Hematopoietic multipotent progenitor cell treated with erythropoietin and hydrocortisone succinate and interleukin-3 and kit ligand, for 17 days (in vitro differentiated cells): ENCODE measurements at regions not wholly inside any gene's neighbourhood (a gene's known extent, or its start where the extent isn't known, plus 50 kb on each side); places are given as distances from the start of the nearest gene placed in this dataset.
"Not testable (repeated sequence)": the region's sequence is repeated elsewhere in the genome, so short reads cannot be mapped to it uniquely, and the experiment has no call there.

Source experiments
- DNase-seq: peaks from one replicate; pipeline ENCODE4 v3.0.0-alpha.2; 2015; ENCODE audit warnings: low spot score

DNA sequence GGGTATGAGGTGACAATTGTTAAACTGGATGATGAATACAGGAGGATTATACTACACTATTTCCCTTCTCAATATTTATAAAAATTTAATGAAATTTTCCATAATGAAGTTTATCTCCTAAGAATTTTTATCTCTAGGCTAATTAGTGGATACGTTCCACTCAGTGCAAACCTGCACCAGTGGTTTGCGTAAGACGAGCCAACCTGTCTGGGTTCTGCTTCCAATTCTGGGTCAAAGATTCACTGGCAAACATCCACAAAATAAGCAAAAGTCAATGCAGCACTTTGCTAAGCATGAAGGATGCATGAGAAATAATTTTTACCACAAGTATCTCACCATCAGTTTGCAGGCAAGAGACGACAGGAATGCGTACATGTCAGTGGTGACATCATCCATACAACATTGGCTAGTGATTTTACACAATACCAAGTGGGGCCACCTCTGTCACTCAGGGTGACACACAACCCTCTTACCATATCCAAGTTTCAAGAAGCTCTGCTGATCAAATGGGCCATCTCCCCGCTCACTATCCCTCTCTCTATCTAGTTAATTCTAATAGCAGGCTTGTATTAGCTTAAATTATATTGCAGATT lies 51.7 kb downstream of the FAM50B start:
- DNase-seq, result no peak

DNA sequence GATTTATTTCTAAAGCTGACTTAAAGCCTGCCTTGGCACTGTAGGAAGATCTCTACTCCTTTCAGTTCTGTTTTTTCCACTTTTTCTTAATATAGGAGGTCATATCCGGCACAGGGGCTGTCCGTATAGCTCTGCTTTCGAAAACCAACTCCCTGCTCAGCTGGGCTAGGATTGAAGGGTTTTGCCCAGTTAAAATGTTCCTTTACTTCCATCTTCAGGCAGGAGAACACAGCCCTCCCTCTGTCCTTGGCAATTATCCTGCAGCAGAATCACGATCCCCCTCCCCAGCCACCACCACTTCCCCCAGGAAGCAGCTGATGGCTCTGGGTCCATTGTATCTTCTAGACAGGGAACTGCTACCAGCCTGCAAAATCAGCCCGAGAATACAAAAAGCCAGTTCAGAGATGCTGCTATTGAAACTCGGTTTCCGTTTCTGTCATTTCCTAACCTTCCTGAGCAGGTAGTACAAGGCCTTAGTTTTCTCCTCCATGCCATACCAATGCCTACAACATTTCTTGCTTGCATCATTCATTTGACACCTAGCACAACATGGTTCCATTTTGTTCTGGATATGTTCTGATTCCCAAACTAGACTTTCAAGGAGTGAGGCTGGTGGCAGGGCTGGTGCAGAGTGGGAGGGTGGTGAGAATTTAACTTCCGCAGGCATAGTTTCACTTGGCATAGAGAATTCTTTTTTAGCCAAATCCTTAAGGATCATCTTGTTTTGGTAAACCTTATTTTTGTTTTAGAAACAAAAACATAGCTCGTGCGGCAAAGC lies 53.9 kb downstream of the FAM50B start:
- no peak for DNase-seq

DNA sequence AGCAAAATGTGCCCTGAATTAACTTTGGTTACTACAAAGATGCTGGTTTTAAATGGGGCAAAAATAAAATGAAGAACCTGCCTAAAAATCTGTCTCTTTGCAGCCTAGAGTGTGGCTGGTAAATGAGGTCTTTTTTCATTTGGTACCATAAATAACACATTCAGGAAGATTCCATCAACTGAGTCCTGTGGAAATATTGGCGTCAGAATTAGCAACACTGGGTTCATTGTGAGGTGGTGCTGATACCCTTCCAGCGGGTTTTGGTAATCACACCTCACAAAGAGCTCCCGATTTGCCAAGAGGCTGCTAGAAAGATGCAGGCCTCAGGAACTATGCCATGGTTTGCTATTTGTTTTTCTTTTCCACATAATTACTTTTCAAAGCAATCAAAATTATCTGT lies 55.3 kb downstream of the FAM50B start:
- DNase-seq, result no peak

DNA sequence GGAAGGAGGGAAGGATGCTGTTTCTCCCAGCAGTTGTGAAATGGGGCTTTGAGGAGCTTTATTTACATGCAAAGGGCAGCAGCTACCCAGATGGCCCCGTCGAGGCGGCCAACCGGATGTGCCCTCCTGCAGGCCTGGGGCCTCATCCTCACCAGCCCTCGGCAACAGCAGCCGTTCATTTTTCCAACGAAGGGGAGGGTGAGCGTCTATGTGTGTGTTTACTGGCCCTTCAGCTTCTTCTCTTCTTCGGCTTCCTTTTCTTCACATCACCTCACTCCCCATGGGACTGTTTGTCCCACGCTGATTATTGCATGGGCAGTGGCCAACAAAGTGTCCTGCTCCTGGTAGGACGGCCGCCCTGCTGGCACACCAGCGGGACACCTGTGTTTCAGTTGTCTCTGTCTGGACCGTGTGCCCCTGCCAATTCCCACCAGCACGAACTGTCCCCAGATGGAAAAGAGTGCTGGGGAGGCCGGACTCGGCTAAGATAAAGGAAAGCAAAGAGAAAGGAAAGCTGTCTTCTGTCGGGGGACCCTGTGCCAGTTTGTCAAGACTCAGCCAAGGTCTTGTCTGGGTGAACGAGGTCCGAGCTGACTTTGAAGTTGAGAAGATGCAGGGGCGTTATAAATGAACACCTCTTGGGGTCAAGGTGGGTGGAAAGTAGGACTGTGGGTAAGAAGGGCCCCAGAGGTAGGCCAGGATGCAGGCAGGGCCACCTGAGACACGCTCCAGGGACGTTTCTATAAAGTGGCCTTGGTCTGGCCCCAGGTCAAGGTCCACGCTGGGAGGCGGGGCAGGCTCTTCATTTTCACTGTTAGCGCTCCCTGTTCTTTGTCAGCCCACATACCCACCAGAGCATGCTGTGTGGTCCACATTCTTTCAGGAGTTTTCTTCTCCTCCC lies 57.0 kb downstream of the FAM50B start:
- DNase-seq, result no peak

DNA sequence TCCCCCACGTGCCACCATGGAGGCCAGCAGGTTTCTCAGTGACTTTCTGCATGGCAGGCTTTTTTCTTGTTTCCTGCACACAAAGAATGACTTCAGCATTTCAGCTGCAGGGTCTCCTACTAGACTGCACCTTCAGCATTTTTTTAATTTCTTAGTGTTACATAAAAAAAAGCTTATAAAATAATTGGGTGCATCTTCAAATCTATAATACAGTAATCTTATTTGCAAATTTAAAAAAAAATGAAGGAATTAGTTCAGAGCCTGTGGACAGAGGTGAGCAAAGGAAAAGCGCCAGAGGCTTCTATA lies 57.6 kb downstream of the FAM50B start:
- no peak for DNase-seq

DNA sequence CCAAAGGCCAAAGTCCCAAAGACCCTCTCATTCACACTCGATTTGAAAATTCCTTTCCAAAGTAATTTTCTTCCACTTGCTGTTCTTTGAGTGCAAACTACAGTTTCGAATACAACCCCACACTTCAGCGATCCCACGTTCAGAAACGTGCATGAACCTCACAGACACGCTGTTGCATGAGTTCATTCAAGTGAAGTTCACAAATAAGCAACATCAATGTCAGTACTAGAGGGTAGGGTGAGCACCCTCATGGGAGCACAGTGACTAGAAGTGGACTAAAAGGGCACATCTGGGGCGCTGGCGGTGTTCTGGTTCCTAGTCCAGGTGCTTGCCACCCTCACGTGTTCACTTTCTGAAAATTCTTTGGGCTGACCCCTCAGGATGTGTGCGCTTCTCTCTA lies 59.0 kb downstream of the FAM50B start:
- DNase-seq, result no peak

DNA sequence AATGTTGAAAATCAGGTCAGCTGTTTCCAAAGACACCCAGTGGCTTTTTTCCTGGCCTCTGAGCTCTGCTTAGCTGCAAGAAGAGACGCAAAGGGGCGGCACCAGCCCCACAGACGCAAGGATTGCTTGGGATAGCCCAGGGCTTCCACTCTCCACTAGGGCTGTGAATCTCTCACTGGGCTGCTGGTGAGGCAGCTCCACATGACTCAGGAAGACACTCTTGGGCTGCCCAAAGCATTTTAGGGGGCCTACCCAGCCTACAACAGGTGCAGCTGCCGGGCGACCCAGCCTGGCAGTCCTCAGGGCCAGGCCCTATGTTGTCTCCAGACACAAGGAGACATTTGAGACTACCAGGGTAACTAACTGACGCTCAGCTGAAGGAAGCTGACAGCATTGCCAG lies 59.8 kb downstream of the FAM50B start:
- no peak for DNase-seq

DNA sequence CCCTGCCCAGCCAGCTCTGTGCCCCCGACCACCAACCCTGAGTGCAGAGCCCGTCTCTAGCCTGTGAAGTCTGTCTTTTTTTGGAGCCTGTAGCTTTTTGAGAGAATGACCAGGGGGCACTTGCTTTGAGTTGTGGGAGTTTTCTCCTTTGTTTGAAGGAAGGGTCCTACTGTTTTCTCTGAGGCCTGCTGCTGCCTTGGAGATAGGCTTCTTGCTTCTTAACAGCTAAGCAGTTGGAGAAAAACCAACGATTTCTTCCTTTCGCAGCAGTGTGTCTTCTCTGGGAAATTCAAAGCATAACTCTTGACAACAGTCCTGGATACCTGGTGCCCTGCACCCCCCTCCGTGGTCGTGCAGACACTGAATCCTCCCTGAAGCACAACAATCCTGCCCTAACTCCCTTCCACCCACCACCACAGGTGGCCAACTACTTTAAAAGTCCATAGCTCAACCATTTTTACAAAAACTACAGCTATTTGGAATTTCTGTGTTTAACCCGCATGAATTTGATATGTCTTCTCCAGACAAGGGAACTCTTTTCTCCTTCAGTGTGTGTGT lies 61.0 kb downstream of the FAM50B start:
- no peak for DNase-seq

DNA sequence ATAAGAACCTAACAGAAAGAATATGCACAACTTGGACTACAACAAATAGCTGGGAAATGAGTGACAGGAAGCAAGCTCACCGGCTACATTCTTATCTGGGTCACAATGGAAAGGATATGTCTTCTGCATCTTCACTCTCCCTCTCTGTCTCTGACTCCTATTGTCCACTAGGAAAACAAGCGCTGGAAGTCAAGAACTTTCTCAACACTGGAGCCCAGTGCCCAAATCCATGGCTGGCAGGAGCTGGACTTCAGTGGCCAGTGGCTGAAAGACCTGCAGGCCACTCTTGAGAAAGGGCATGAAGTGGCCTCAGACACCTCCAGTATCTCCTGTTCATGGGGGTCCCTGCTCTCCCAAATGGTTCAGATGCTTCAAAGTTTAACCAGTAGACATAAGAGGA lies 62.0 kb downstream of the FAM50B start:
- DNase-seq, result no peak

DNA sequence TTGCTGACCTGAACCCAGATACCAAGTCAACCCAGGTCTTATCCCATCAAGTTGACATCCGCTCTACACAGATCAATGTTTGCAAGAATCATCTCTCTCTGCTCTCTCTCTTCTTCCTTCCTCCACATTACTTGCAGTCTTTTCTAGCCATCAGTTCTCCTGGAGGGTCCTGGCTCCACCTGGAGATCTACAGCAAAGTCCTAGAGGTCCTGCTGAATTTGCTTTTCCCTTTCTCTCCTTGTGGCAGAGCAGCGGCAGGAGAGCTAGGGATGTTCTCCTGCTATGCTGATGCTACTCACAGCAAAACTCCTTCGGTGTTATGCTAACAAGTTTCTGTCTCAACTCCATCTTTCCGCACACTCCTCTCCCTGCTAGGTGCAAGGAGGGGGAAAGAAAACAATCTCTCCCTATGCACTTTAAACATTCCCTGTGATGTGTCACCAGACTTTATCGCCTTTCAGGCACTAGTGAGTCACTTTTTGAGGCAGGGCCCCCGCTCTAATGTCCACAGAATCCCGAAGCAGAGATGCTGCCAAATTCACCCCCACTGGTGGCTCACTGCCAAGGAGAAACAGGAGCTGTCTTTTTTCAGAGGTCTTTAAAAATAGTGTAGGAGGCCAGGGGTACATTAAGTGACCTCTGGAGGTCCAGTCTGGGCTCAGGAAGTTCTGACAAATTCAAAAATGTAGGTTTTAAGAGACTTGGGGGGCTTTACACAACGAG lies 62.6 kb downstream of the FAM50B start:
- no peak for DNase-seq

DNA sequence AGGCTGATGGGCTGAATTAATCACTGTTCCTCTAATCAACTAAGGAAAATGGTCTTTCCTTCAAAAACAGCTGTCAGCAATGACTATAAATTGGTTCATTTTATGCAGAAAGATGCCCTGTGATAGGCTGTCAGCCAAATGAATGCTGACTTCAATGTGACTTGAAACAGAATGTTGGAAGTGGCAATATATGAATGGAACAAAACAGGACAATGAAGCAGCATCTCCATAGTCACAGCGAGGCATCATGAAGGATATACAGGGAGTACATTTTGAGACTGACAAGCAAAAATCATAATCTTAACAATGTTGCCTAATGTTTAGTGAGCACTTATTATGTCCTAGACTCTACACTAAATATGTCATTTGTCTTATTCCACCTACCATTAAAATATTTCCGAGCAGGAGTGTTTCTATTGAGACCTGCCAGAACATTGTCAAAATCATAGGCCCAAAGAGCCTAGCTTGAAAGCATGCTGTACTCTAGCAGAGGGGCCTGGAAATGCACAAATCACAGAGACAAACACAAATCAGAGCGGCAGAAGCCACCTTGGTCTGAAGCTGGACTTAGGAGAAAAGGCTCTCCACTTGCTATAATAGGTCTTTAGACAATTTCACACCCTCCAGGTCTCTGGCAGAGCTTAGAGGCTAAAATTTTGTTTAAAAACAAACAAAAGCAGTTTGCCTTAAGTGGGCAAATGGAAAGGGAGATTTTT lies 63.3 kb downstream of the FAM50B start:
- no peak for DNase-seq

DNA sequence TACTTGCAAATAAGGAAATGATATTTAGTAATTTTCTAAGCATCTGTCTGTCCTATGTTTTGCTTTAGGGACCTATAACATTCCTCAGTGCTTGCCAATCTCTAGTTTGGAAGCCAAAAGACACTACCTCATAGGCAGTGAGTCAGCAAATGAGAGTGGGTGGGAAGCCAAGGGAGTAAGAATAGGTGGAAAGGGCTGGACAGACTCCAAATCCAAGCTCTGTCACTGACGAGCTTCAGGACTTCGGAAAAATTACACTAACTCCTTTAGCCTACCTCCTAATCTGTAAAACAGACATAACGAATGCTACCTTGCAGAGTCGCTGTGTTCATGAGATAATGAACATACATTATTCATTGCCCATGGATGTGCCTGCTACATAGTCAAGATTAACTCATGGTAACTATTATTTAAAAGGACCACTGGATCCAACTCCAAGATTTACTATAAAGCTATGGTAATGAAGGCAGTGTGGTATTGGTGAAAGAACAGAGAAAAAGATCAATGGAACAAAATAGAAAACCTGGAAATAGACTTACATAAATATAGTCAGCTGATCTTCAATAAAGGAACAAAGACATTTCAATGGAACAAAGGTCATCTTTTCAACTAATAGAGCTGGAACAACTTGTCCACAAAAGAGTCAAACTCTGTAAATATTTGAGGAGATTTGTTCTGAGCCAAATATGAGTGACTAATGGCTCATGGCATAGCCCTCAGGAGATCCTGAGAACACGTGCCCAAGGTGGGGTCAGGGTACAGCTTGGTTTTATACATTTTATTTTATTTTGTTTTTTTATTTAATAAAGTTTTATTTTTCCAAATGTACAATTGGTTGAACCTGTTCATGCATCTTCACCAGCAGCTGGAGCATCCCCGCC lies 64.1 kb downstream of the FAM50B start:
- DNase-seq, result no peak

DNA sequence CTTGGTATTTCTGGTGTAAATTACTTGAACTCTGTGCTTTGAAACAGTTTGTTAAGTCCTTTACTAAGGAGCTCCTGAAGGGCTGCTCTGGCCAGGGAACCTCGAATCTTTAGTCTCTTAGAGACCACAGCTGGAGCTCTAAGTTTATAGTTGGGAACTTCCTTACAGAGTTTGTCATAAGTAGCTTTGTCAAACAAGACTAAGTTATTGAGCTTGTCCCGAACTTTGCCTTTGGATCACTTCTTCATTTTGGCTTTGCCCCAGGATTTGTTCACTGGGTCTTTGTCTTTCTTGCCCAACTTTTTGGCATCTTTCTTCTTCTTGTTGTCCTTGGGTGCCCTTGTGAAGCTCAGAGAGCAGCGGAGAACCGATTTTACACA lies 64.8 kb downstream of the FAM50B start:
- DNase-seq, result no peak

DNA sequence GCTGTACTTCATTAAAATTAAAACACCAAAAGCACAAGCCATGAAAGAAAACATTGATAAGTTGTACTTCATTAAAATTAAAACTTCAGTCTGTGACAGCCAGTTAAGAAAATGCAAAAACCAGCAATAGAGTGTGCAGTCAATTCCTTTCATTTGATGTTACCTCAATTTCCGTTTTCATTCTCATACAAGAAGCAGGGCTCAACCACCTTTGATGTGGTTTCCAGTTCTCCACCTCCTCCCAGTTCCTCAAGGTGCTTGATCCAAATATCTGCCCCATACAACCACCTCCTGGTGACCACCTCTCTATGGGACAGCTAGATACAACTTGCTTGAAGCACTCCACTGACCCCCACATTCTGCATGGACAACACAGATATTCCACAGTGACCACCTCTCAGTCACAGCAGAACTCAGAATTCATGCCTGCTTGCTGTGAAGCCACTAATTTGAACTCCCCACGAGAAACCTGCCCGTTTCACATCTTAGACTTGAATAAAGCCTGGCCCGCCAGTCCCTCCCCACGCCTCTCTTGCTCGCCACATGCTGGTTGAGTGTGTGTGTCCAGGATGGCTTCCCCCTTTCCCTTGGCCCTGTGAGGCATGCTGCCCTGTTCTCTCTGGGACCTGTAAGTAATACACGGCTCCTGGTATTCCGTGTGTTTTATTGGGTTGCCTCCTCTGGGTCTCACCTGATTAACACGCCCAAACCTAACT lies 66.1 kb downstream of the FAM50B start:
- no peak for DNase-seq

DNA sequence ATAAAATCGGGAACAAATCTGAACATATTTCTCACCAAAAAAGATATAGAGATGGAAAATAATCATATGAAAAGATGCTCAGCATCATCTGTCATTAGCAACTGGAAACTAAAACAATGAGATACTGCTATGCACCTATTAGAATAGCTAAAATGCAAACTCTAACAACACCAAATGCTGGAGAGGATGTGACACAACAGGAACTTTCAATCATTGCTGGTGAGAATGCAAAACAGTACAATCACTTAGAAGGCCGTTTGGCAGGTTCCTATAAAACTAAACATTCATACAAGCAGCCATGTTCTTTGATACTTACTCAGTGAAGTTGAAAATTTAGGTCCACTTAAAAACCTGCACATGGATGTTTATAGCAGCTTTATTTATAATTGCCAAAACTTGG lies 67.0 kb downstream of the FAM50B start:
- no peak for DNase-seq

DNA sequence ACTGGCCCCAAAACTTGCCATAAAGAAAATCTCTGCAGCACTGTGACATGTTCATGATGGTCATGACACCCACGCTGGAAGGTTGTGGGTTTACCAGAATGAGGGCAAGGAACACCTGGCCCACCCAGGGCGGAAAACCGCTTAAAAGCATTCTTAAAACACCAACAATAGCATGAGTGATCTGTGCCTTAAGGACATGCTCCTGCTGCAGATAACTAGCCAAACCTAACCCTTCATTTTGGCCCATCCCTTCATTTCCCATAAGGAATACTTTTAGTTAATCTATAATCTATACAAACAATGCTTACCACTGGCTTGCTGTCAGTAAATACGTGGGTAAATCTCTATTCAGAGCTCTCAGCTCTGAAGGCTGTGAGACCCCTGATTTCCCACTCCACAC lies 67.6 kb downstream of the FAM50B start:
- DNase-seq, result not testable (repeated sequence)

DNA sequence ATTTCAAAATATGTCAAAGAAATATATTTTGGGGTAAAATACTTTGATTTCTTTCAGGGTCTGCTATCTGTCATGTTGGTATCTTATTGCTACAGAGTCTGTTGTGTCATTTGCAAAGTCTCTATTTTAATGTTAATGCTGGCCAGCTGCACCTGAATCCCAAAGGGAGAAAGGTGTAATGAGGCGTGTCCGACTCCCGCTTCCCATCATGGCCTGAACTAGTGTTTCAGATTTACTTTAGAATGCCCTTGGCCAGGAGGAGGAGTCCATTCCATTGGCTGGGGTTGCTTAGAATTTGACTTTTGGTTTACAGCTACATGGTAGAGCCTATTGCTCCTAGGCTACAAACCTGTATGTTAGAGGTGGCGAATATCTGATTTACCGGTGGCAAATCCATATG lies 69.3 kb downstream of the FAM50B start:
- DNase-seq, result no peak

DNA sequence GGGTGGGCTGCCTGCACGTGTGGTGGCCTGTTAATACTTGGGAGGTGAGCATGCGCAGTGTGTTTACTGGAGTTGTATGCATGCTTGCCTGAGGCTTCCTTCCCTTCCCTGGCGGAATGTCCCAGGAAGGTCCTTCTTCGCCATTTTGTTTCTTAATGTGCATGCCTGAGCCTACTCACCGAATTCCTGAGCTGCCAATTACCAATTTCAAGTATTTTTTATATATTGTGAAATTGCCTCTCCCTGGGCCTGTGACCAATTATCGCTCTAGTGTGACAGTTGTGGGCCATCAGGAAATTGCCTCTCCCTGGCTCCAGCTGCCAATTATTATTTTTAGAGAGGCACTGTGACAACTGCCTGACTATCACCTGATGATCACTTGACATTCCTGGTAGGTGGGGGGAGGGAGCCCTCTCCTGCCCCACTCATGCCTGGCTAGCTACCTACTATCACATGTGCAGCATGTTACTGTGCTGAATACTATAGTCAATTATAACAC lies 70.0 kb downstream of the FAM50B start:
- no peak for DNase-seq

DNA sequence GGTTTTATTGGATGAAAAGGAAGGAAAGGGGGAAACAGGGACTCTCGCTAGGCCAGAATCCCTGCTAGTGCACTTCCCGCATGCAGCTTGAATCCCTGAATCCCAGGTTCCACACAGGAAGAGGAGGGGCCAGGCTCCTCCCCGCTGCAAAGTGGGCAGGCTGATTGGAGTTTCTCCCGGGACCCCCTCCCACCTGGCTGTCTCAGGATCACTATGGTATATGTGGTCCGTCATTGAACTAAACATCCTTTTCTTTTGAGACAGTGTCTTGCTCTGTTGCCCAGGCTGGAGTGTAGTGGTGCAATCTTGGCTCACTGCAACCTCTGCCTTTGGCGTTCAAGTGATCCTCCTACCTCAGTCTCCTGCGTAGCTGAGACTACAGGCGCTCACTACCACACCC lies 70.7 kb downstream of the FAM50B start:
- no peak for DNase-seq

DNA sequence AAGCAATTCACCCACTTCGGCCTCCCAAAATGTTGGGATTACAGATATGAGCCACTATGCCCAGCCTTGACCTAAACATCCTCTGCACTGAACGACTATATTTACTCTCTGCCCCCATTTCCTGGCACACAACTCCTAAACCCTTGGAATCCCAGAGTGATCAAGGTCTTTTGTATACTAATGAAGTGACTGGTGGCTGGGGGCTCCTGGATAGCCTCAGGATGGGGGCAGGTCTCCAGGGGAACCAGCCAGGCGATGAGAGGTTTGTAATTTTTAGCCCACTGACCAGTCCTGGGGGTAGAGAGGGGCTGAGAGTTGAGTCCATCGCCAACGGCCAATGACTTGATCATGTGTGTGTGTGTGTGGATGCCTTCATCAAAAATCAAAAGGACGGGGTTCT lies 71.1 kb downstream of the FAM50B start:
- DNase-seq, result no peak
